Activated gamma-delta T cell treated with anti-CD3 and anti-CD28 coated beads, Interleukin-2, amount 50 U/mL, for 16 hours (primary cell): ENCODE measurements at regions not wholly inside any gene's neighbourhood (a gene's known extent, or its start where the extent isn't known, plus 50 kb on each side); places are given as distances from the start of the nearest gene placed in this dataset.

Experiments
- DNase-seq: peaks from one replicate; pipeline ENCODE4 v3.0.0-alpha.2; 2020; ENCODE audit warnings: low read depth

- no peak for DNase-seq
Measured at GRCh38 chr11:32039149-32039548, 51.7 kb upstream of the RCN1 start.

- DNase-seq: no peak
Measured at GRCh38 chr11:32034680-32035079, 56.2 kb upstream of the RCN1 start.

- no peak for DNase-seq
Measured at GRCh38 chr11:32034149-32034548, 56.7 kb upstream of the RCN1 start.

- DNase-seq: no peak
Measured at GRCh38 chr11:32033491-32033890, 57.4 kb upstream of the RCN1 start.

GRCh38 chr11:32033067-32033466 lies 57.8 kb upstream of the RCN1 start:
- no peak for DNase-seq

GRCh38 chr11:32032478-32032877 lies 58.4 kb upstream of the RCN1 start:
- no peak for DNase-seq

- DNase-seq: no peak
Measured at GRCh38 chr11:32032052-32032451, 58.8 kb upstream of the RCN1 start.

- no peak for DNase-seq
Measured at GRCh38 chr11:32030875-32031503, 59.9 kb upstream of the RCN1 start.

- DNase-seq: no peak
Measured at GRCh38 chr11:32029721-32030120, 61.2 kb upstream of the RCN1 start.

GRCh38 chr11:32028201-32028600 lies 62.7 kb upstream of the RCN1 start:
- DNase-seq: no peak

GRCh38 chr11:32026766-32027165 lies 64.1 kb upstream of the RCN1 start:
- no peak for DNase-seq

- no peak for DNase-seq
Measured at GRCh38 chr11:32024948-32025347, 65.9 kb upstream of the RCN1 start.

GRCh38 chr11:32023370-32024305 lies 67.2 kb upstream of the RCN1 start:
- DNase-seq: no peak

GRCh38 chr11:32018672-32019071 lies 72.2 kb upstream of the RCN1 start:
- DNase-seq: no peak

GRCh38 chr11:32016111-32016510 lies 74.8 kb upstream of the RCN1 start:
- DNase-seq: no peak

- no peak for DNase-seq
Measured at GRCh38 chr11:32015427-32015826, 75.4 kb upstream of the RCN1 start.

GRCh38 chr11:32013603-32014002 lies 77.3 kb upstream of the RCN1 start:
- no peak for DNase-seq

GRCh38 chr11:32012049-32012448 lies 78.8 kb upstream of the RCN1 start:
- DNase-seq: no peak

- no peak for DNase-seq
Measured at GRCh38 chr11:32008880-32009551, 81.9 kb upstream of the RCN1 start.

GRCh38 chr11:32006799-32007388 lies 84.0 kb upstream of the RCN1 start:
- DNase-seq: no peak

GRCh38 chr11:32005786-32006416 lies 85.0 kb upstream of the RCN1 start:
- no peak for DNase-seq

GRCh38 chr11:32003335-32003734 lies 87.5 kb upstream of the RCN1 start:
- no peak for DNase-seq
